ENCODE measurements at regions not wholly inside any gene's neighbourhood (a gene's known extent, or its start where the extent isn't known, plus 50 kb on each side); places are given as distances from the start of the nearest gene placed in this dataset.

DNA sequence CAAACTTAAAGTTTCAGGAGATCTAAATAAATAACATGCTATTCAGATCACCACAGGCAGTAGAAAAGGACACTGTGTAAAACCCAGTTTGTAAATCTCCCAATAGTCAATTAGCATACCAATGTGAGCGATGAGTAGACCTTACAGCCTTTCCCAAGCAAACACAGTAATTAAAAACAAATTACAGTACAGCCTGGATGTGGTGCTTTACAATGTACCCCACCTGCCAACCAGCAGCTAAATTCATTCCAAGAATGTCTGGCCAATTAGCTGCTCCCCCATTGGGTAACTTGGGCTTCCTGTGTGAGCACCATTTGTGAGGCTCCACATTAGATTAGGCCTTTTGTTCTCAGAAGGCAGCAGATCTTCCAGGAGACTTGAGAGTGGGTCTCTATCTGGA, 635.0 kb downstream of the TBL1XR1 start:
- ATAC-seq (ENCODE audit: insufficient read depth, low FRiP score) (no peak), DNase-seq (peak; percentile 67 to 83 (median 76))
- H3K4me1 ChIP-seq (ENCODE audit: control insufficient read depth in 5 of 5, insufficient read depth in 5 of 5, low read length in 5 of 5), result peaks cover 0 to 4% (median 0%) of the 10 kb centered on the region in 5 donors

GRCh38 chr3:176561826-176562225, 635.5 kb downstream of the TBL1XR1 start:
- 60 to 71% methylated on average over 3 of the region's 3 CpGs for WGBS, 2 donors
- H3K4me3 ChIP-seq, result no peak overlapping the region
- TF ChIP-seq, protein P1, sequence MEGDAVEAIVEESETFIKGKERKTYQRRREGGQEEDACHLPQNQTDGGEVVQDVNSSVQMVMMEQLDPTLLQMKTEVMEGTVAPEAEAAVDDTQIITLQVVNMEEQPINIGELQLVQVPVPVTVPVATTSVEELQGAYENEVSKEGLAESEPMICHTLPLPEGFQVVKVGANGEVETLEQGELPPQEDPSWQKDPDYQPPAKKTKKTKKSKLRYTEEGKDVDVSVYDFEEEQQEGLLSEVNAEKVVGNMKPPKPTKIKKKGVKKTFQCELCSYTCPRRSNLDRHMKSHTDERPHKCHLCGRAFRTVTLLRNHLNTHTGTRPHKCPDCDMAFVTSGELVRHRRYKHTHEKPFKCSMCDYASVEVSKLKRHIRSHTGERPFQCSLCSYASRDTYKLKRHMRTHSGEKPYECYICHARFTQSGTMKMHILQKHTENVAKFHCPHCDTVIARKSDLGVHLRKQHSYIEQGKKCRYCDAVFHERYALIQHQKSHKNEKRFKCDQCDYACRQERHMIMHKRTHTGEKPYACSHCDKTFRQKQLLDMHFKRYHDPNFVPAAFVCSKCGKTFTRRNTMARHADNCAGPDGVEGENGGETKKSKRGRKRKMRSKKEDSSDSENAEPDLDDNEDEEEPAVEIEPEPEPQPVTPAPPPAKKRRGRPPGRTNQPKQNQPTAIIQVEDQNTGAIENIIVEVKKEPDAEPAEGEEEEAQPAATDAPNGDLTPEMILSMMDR (IDR thresholded peaks at IDR 0.05; ENCODE audit: control extremely low read depth, extremely low read depth), result no peak
- no peak overlapping the region for H3K27ac ChIP-seq (ENCODE audit: low read depth in 1 of 2, low read length in 1 of 2)
- DNase-seq (no peak), ATAC-seq (ENCODE audit: insufficient read depth, low FRiP score) (no peak)
- H3K4me1 ChIP-seq (ENCODE audit: control insufficient read depth in 5 of 5, insufficient read depth in 5 of 5, low read length in 5 of 5), result peaks cover 0 to 4% (median 0%) of the 10 kb centered on the region in 5 donors
- H3K9me3 ChIP-seq (ENCODE audit: control insufficient read depth in 4 of 4, insufficient read depth in 3 of 4, low read length in 3 of 4), result peaks cover 0 to 3% (median 0%) of the 10 kb centered on the region in 4 donors
- H3K9ac ChIP-seq (ENCODE audit: insufficient read depth in 1 of 2, low read length in 2 of 2), result no peak overlapping the region
- H3K27me3 ChIP-seq (ENCODE audit: control insufficient read depth in 3 of 3, insufficient read depth in 3 of 3, low read length in 2 of 3), result no peaks in the 10 kb centered on the region
- H3K36me3 ChIP-seq (ENCODE audit: control insufficient read depth in 4 of 4, insufficient read depth in 4 of 4, low read length in 4 of 4), result no peaks in the 10 kb centered on the region

More for the DNA sequence above, 635.0 kb downstream of the TBL1XR1 start:
- WGBS, 2 donors, result 83 to 90% methylated on average over 1 of the region's 1 CpG
- Histone ChIP-seq H3K27me3 (ENCODE audit: control insufficient read depth in 3 of 3, insufficient read depth in 3 of 3, low read length in 2 of 3) (no peaks in the 10 kb centered on the region), H3K9ac (ENCODE audit: insufficient read depth in 1 of 2, low read length in 2 of 2) (no peak overlapping the region), H3K36me3 (ENCODE audit: control insufficient read depth in 4 of 4, insufficient read depth in 4 of 4, low read length in 4 of 4) (no peaks in the 10 kb centered on the region), H3K27ac (ENCODE audit: low read depth in 1 of 2, low read length in 1 of 2) (no peak overlapping the region), H3K4me3 (no peak overlapping the region), H3K9me3 (ENCODE audit: control insufficient read depth in 4 of 4, insufficient read depth in 3 of 4, low read length in 3 of 4) (peaks cover 0 to 3% (median 0%) of the 10 kb centered on the region in 4 donors)
- TF ChIP-seq, protein P1 (IDR thresholded peaks at IDR 0.05; ENCODE audit: control extremely low read depth, extremely low read depth), result no peak

GRCh38 chr3:176554791-176555654, 642.3 kb downstream of the TBL1XR1 start:
- no peak for ATAC-seq (ENCODE audit: insufficient read depth, low FRiP score)
- WGBS, 2 donors, result 74 to 83% methylated on average over 10 of the region's 10 CpGs
- H3K4me1 ChIP-seq (ENCODE audit: control insufficient read depth in 5 of 5, insufficient read depth in 5 of 5, low read length in 5 of 5), result no peaks in the 10 kb centered on the region
- H3K27ac ChIP-seq (ENCODE audit: low read depth in 1 of 2, low read length in 1 of 2), result no peak overlapping the region
- no peak for DNase-seq
- TF ChIP-seq, protein P1 (IDR thresholded peaks at IDR 0.05; ENCODE audit: control extremely low read depth, extremely low read depth), result no peak
- peaks cover 0 to 1% (median 0%) of the 10 kb centered on the region in 4 donors for H3K9me3 ChIP-seq (ENCODE audit: control insufficient read depth in 4 of 4, insufficient read depth in 3 of 4, low read length in 3 of 4)
- no peaks in the 10 kb centered on the region for H3K27me3 ChIP-seq (ENCODE audit: control insufficient read depth in 3 of 3, insufficient read depth in 3 of 3, low read length in 2 of 3)
- H3K36me3 ChIP-seq (ENCODE audit: control insufficient read depth in 4 of 4, insufficient read depth in 4 of 4, low read length in 4 of 4), result no peaks in the 10 kb centered on the region
- H3K9ac ChIP-seq (ENCODE audit: insufficient read depth in 1 of 2, low read length in 2 of 2), result no peak overlapping the region
- no peak overlapping the region for H3K4me3 ChIP-seq
